NCI-H2227 (cell line): ENCODE measurements at regions not wholly inside any gene's neighbourhood (a gene's known extent, or its start where the extent isn't known, plus 50 kb on each side); places are given as distances from the start of the nearest gene placed in this dataset.

Experiments
- DNase-seq: peaks from one replicate; lab custom pipeline; 2025; ENCODE audit not compliant: unreplicated experiment; lab: John Stamatoyannopoulos, UW

- no peak for DNase-seq
Observed at GRCh38 chr5:158485047-158485446, 614.7 kb downstream of the EBF1 start.

GRCh38 chr5:158484150-158484549 is 615.6 kb downstream of the EBF1 start:
- DNase-seq = no peak

GRCh38 chr5:158483281-158483860 is 616.3 kb downstream of the EBF1 start:
- DNase-seq = no peak

- DNase-seq = no peak
Observed at GRCh38 chr5:158482125-158482524, 617.6 kb downstream of the EBF1 start.

- no peak for DNase-seq
Observed at GRCh38 chr5:158478139-158478538, 619.2 kb upstream of the CLINT1 start.

- DNase-seq = no peak
Observed at GRCh38 chr5:158477214-158477613, 618.3 kb upstream of the CLINT1 start.

- DNase-seq = no peak
Observed at GRCh38 chr5:158473016-158473635, 614.2 kb upstream of the CLINT1 start.

- DNase-seq = peak; percentile 4
Observed at GRCh38 chr5:158471535-158471924, 612.6 kb upstream of the CLINT1 start.

GRCh38 chr5:158470764-158471534 is 612.0 kb upstream of the CLINT1 start:
- no peak for DNase-seq

- DNase-seq = no peak
Observed at GRCh38 chr5:158468444-158468843, 609.5 kb upstream of the CLINT1 start.

- DNase-seq = no peak
Observed at GRCh38 chr5:158466191-158466590, 607.2 kb upstream of the CLINT1 start.

- DNase-seq = no peak
Observed at GRCh38 chr5:158465086-158465972, 606.4 kb upstream of the CLINT1 start.

- no peak for DNase-seq
Observed at GRCh38 chr5:158464383-158464782, 605.4 kb upstream of the CLINT1 start.

GRCh38 chr5:158463938-158464337 is 605.0 kb upstream of the CLINT1 start:
- no peak for DNase-seq

GRCh38 chr5:158463188-158463587 is 604.2 kb upstream of the CLINT1 start:
- DNase-seq = no peak

- no peak for DNase-seq
Observed at GRCh38 chr5:158462349-158463114, 603.6 kb upstream of the CLINT1 start.

GRCh38 chr5:158461240-158461854 is 602.4 kb upstream of the CLINT1 start:
- DNase-seq = no peak

- DNase-seq = no peak
Observed at GRCh38 chr5:158458086-158458485, 599.1 kb upstream of the CLINT1 start.

GRCh38 chr5:158456756-158457155 is 597.8 kb upstream of the CLINT1 start:
- DNase-seq = no peak

GRCh38 chr5:158456241-158456640 is 597.3 kb upstream of the CLINT1 start:
- DNase-seq = no peak
